Stimulated activated CD8-positive, alpha-beta memory T cell treated with anti-CD3 and anti-CD28 coated beads, Interleukin-7, amount 100 ng/mL, for 24 hours (primary cell): ENCODE measurements at regions not wholly inside any gene's neighbourhood (a gene's known extent, or its start where the extent isn't known, plus 50 kb on each side); places are given as distances from the start of the nearest gene placed in this dataset.
"Not testable (repeated sequence)": the region's sequence is repeated elsewhere in the genome, so short reads cannot be mapped to it uniquely, and the experiment has no call there.

Experiments
- DNase-seq: peaks from one replicate; pipeline ENCODE4 v3.0.0-alpha.2; 2020; ENCODE audit warnings: low read depth

DNA sequence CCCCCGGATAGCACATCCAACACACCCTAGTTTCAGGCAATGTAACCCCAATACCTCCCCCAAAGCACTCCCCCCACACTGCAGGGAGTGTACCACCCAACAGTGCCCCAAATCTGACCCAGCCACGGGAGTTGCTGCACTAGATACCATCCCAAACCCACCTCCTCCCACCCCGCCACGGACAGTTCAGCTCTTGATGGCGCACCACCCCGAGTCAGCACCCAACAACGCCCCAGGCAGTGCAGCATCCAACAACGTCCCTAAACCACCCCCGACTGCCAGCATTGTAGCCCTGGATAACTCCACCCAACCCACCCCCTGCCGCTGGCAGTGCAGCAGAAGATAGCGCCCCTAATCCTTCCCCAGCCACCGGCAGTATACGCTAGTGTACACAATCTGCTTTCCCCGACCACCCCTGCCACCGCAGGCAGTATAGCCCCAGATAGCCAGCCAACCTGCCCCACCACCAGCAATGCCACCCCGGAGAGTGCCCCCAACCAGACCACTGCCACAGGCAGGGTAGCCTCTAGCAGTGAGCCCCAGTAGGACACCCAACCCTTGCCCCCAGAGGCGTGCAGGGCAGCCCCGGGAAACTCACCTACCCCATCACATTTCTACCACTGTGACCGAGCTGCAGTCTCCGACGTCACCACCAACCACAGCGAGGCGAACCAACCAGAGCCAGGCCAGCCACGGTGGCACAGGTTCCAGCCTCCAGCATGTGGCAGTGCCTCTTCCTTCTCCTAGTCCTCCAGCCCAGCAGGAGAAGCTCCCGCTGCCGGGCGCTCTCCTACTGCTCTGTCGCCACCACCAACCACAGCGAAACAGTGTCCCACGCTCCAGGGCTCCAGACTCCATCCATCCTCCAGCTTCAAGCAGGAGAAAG, 178.1 kb downstream of the POTEB3 start:
- DNase-seq: no peak

DNA sequence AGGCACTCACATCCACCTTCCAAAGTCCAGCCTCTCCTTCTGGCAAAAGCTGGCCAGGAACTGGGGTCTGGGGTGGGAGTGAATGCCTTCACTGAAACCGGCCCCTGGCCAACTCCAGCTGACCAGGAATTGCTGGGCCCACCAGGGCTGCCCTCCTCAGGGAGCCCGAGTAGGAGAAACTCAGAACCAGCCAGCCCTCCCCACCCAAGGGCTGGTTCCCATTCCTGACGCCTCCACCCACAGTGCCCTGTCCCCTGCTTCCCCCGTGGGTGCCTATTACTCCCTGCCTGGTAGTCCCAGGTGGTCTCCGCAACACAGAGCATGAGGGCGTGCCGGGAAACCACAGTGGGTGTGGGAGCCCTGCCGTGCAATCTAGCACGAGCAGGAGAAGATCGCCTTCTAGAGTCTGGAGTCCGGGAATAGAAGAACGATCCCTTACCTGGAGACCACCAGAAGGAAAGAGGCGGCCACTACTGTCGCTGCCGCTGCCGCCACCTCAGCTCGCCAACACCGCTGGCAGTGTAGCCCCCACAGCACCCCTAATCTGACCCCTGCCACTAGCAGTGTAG, 178.8 kb downstream of the POTEB3 start:
- no peak for DNase-seq

DNA sequence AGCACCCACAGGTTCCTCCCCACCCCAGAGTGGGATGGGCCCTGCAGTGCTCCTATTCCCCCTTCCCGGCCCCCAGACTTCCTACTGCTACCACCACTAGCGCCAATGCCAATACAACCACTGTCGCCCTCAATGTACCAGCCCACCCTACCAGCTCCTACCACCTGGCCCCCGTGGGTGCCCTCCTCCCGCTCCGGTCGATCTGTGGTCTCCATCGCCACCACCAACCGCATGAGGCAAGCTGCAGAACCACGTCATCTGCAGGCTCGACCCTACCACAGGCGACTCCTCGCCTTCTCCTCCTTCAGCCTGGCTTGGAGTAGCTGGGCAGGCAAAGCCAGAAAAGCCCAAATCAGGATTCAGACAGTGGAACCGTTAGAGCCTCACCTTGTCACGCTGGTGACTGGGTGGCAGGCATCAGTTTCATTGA, 179.3 kb downstream of the POTEB3 start:
- no peak for DNase-seq

DNA sequence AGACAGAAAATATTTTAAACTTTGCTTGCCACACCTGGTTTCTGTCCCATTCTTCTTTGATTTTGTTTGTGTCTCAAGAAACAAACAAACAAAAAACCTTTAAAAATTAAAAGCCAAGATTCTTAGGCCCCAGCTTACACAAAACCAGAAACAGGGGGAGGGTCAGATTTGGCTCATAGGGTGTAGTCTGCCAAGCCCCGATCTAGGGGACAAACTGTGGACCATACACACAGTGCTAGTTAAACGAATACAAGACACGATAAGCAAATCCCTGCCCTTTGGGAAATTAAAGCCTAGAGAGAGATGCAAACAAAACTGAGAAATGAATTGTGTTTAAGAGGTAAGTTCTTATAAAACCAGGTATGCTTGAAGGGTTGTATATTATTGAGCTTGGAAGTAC, 181.7 kb downstream of the POTEB3 start:
- DNase-seq: not testable (repeated sequence)

DNA sequence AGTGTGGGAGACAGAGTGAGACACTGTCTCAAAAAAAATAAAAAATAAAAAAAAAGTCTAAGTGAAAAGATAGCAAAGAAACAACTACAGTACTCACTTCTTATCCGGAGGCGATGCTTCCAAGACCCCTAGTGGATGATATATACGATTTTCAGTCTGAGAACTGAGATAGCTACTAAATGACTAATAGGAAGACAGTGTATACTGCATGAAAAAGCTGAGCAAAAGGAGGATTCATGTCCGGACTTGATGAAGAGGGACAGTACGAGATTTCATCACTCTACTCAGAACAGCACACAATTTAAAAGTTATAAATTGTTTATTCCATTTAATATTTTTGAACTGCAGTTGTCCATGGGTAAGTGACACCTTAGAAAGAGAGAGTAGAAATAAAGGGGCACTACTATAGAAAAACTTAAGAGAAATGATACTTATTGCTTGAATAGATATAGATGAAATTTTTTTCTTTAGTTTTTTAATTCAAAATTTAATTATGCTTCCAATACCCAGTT, 190.7 kb downstream of the POTEB3 start:
- not testable (repeated sequence) for DNase-seq
